ENCODE measurements at regions not wholly inside any gene's neighbourhood (a gene's known extent, or its start where the extent isn't known, plus 50 kb on each side); places are given as distances from the start of the nearest gene placed in this dataset.

- Histone ChIP-seq H3K4me2 (no peak overlapping the region), H3K9me3 (no peaks in the 10 kb centered on the region), H3K36me3 (no peaks in the 10 kb centered on the region), H3K27ac (no peak overlapping the region), H3K27me3 (peaks cover 19% of the 10 kb centered on the region), H4K20me1 (no peaks in the 10 kb centered on the region), H3K4me3 (no peak overlapping the region), H3K4me1 (peaks cover 22% of the 10 kb centered on the region), H3K9ac (no peak overlapping the region)
- no peak for TF ChIP-seq Cebpa-rat (IDR thresholded peaks at IDR 0.05)
Measured at GRCh38 chr2:129929321-129930290, 49.9 kb upstream of the RAB6C start.

All from BLaER1 (cell line).